ENCODE measurements at regions not wholly inside any gene's neighbourhood (a gene's known extent, or its start where the extent isn't known, plus 50 kb on each side); places are given as distances from the start of the nearest gene placed in this dataset.

DNA sequence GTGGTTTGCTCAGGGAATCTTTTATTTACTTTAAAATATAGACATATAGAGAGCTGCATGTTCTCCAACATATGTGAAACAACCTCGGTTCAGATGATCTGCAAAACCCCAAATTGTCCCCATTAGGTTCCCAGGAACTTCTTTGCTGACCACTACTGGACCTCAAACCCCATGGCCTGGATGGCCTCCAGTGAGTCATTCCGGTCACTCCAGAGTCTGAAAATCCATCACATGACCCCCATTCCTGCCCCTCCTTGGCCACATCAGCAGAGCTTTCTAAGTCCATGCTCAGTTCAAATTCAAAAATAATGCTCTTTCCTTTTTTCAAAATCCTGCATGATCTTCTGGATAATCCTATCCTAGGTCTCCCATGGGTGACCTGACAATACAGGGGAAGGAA lies 271.0 kb downstream of the TNS1 start:
- DNase-seq (no peak), ATAC-seq (no peak)
- Mint-ChIP-seq H3K27me3 (no peaks in the 10 kb centered on the region), H3K4me3 (no peak overlapping the region), H3K9me3 (no peaks in the 10 kb centered on the region), H3K4me1 (peaks cover 43% of the 10 kb centered on the region), H3K27ac (peak overlapping the region in 1 of 2 donors; percentile 54)

- no peak for DNase-seq
- Mint-ChIP-seq H3K27ac (peak overlapping the region in 1 of 2 donors; percentile 27), H3K9me3 (no peaks in the 10 kb centered on the region), H3K4me1 (peaks cover 29% of the 10 kb centered on the region), H3K4me3 (no peak overlapping the region), H3K27me3 (no peaks in the 10 kb centered on the region)
- no peak for ATAC-seq
Measured at GRCh38 chr2:217729421-217730053, 273.3 kb downstream of the TNS1 start.

- peaks cover 11% of the 10 kb centered on the region for H3K4me1 Mint-ChIP-seq
- no peaks in the 10 kb centered on the region for H3K9me3 Mint-ChIP-seq
- no peak overlapping the region for H3K27ac Mint-ChIP-seq
- no peak for ATAC-seq
- no peak overlapping the region for H3K4me3 Mint-ChIP-seq
- no peak for DNase-seq
- H3K27me3 Mint-ChIP-seq = no peaks in the 10 kb centered on the region
Measured at GRCh38 chr2:217727801-217728200, 275.0 kb downstream of the TNS1 start.

GRCh38 chr2:217725409-217725808 lies 277.4 kb downstream of the TNS1 start:
- no peaks in the 10 kb centered on the region for H3K4me1 Mint-ChIP-seq
- H3K9me3 Mint-ChIP-seq = no peaks in the 10 kb centered on the region
- H3K27me3 Mint-ChIP-seq = no peaks in the 10 kb centered on the region
- ATAC-seq (no peak), DNase-seq (no peak)
- H3K27ac Mint-ChIP-seq = no peak overlapping the region
- H3K4me3 Mint-ChIP-seq = no peak overlapping the region

DNA sequence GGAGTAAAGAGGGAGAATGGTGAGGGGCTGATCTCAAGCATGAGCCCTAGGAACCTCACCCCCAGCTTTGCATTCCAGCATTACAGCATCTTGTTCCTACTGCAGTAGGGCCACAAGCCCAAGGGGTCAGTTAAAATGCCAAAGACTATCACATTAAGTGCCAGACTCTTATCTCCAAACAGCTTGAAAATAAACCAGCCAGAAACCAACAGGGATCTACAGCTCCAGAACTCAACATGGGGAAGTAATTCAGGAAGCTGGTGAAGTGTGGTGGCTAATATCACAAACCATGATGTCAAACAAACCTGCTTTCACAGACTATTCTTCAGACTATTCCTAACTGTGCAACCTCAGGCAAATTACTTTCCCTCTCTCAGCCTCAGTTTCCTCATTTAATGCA lies 278.3 kb downstream of the TNS1 start:
- no peaks in the 10 kb centered on the region for H3K4me1 Mint-ChIP-seq
- peak overlapping the region in 1 of 2 donors; percentile 28 for H3K27ac Mint-ChIP-seq
- H3K9me3 Mint-ChIP-seq = no peaks in the 10 kb centered on the region
- no peak for DNase-seq
- H3K27me3 Mint-ChIP-seq = no peaks in the 10 kb centered on the region
- no peak overlapping the region for H3K4me3 Mint-ChIP-seq
- ATAC-seq = no peak

GRCh38 chr2:217723981-217724380 lies 278.8 kb downstream of the TNS1 start:
- no peak for DNase-seq
- H3K27ac Mint-ChIP-seq = no peak overlapping the region
- no peak for ATAC-seq
- H3K27me3 Mint-ChIP-seq = peaks cover under 1% of the 10 kb centered on the region
- H3K4me1 Mint-ChIP-seq = no peaks in the 10 kb centered on the region
- no peak overlapping the region for H3K4me3 Mint-ChIP-seq
- no peaks in the 10 kb centered on the region for H3K9me3 Mint-ChIP-seq

GRCh38 chr2:217722883-217723472 lies 279.8 kb downstream of the TNS1 start:
- ATAC-seq (no peak), DNase-seq (no peak)
- Mint-ChIP-seq H3K27ac (no peak overlapping the region), H3K4me1 (no peaks in the 10 kb centered on the region), H3K4me3 (no peak overlapping the region), H3K9me3 (no peaks in the 10 kb centered on the region), H3K27me3 (peaks cover 8% of the 10 kb centered on the region)

GRCh38 chr2:217717646-217718045 lies 285.1 kb downstream of the TNS1 start:
- Mint-ChIP-seq H3K4me1 (peaks cover 16% of the 10 kb centered on the region), H3K27ac (no peak overlapping the region), H3K9me3 (no peaks in the 10 kb centered on the region), H3K4me3 (no peak overlapping the region), H3K27me3 (peaks cover 20% of the 10 kb centered on the region)
- DNase-seq (no peak), ATAC-seq (no peak)

- Mint-ChIP-seq H3K9me3 (no peaks in the 10 kb centered on the region), H3K4me1 (peaks cover 16% of the 10 kb centered on the region), H3K27ac (no peak overlapping the region), H3K27me3 (peaks cover 20% of the 10 kb centered on the region), H3K4me3 (no peak overlapping the region)
- no peak for ATAC-seq
- no peak for DNase-seq
Measured at GRCh38 chr2:217715484-217715883, 287.3 kb downstream of the TNS1 start.

GRCh38 chr2:217714287-217714751 lies 288.5 kb downstream of the TNS1 start:
- no peak overlapping the region for H3K4me3 Mint-ChIP-seq
- peaks cover 16% of the 10 kb centered on the region for H3K4me1 Mint-ChIP-seq

DNA sequence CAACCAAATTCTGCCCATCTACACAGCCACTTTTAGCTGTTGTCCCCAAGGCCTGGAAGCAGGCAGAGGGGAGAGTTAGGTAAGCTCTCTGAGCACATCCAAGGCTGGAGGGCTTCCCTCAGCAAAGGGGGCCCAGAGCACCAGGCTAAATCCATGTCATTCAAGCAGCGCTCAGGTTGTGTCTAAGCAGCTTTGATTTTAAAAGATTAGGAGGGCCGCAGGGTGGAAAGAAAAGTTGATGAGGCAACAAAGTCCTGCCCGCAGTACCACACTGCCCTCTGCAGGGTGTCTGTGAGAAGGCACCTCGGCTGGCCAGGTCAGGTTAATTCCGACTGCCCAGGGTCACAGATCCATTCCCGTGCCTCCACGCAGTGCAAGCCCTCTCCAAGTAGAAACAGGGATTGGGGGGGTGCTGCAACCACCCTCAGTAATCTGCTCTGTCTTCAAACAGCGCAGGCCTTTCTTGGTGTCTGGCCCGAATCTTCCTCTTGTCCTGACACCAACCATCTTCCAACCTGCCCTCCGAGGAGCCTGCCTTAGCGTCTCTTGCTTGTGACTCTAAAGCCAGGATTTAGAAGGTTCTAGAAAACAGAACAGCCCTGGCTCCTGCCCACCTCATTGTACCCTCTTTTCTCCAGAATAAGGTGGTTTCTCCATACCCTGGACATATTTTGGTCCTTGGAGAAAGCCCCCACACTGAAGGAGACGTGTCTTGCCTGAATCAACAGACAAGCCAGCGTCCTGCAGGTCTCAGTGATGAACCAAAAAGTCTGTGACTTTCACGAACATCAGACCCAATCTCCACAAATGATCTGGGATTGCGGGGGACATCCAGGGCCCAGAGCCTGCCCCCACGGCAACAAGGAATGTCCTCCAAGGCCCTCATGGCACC lies 289.2 kb downstream of the TNS1 start:
- H3K4me1 Mint-ChIP-seq = peaks cover 16% of the 10 kb centered on the region
- DNase-seq = peak; percentile 72 to 76
- H3K9me3 Mint-ChIP-seq = no peaks in the 10 kb centered on the region
- ATAC-seq = peak; percentile 76
- H3K4me3 Mint-ChIP-seq = no peak overlapping the region
- no peak overlapping the region for H3K27ac Mint-ChIP-seq
- peaks cover 16% of the 10 kb centered on the region for H3K27me3 Mint-ChIP-seq

More at GRCh38 chr2:217714287-217714751, 288.5 kb downstream of the TNS1 start:
- no peak for ATAC-seq
- H3K27me3 Mint-ChIP-seq = peaks cover 20% of the 10 kb centered on the region
- no peak for DNase-seq
- H3K9me3 Mint-ChIP-seq = no peaks in the 10 kb centered on the region
- H3K27ac Mint-ChIP-seq = no peak overlapping the region

DNA sequence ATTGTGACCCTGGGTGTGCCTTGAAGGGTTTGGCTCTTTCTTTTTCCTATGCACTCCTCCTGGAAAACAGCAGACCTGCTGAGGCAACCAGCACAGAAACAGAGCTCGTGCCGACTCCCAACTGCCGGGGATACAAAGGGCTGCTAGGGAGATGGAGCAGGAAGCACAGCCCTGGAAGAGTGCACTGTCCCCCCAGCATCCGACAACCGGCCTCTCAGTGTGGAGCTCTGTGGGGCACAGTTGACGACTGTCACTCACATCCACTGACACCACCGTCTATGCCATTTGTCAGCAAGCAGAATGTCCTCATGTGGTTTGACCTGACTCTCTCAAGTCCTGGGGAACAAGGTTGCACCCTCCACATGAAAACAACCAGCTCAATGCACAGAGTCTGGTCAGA lies 290.4 kb downstream of the TNS1 start:
- Mint-ChIP-seq H3K4me3 (no peak overlapping the region), H3K4me1 (peaks cover 16% of the 10 kb centered on the region), H3K27me3 (peaks cover 12% of the 10 kb centered on the region), H3K9me3 (no peaks in the 10 kb centered on the region), H3K27ac (no peak overlapping the region)
- DNase-seq = no peak
- ATAC-seq = no peak

DNA sequence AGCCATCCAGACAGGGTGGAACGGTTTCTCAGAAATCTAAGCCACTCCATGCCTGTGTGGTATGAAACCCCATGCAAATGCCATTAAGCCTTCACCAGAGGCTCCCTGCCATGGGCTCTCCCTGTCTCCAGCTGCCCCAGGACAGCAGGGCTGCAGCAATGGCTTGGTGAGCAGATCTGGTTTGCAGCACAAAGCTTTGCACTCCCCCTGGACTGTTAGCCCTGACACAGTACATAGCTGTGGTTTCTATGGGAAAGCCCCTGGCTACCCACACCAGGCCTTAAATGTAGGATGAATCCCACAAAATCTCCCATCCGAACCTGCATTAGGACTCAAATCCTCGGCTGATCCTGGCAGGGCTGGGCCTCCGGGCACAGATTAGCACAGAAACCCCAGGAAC lies 291.6 kb downstream of the TNS1 start:
- Mint-ChIP-seq H3K9me3 (no peaks in the 10 kb centered on the region), H3K4me3 (no peak overlapping the region), H3K4me1 (peaks cover 16% of the 10 kb centered on the region), H3K27ac (no peak overlapping the region), H3K27me3 (peaks cover 9% of the 10 kb centered on the region)
- no peak for DNase-seq
- ATAC-seq = no peak

- H3K9me3 Mint-ChIP-seq = no peaks in the 10 kb centered on the region
- no peak for DNase-seq
- H3K4me3 Mint-ChIP-seq = no peak overlapping the region
Measured at GRCh38 chr2:217710211-217710765, 292.5 kb downstream of the TNS1 start.

DNA sequence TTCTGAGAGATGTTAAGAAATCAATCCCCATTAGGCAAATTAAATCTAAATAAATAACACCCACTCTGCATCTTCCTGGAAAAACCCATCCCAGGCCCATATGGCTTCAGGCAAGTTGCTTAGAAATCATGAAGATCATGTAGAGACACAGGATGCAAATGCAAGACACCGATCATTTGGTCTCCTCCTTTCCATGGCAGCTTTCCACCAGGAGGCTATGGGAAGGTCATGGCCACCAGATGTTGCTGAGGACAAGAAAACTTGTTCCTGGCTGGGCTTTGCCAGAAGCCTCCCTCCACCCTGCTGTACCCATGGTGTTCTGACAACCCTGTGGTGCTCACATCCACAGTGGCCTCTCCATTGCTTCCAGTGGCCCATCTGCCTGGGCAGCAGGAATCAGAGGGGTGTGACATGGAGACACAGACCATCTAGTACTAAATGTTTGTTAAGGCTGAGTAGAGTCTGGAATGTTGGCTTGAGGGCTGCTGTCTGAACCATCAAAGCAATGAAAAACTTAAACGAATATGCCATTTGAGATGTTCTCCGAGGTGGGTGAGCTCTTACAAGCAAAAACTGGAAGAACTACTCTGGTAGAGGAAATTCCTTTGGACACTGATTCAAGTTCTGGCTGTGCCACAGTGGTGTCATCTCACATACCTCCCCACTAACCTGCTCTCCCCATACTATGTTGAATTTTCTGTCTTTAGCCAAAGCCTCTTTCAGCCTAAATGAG lies 293.2 kb downstream of the TNS1 start:
- Mint-ChIP-seq H3K27me3 (peaks cover 6% of the 10 kb centered on the region), H3K4me3 (no peak overlapping the region), H3K27ac (no peak overlapping the region), H3K4me1 (peaks cover 12% of the 10 kb centered on the region), H3K9me3 (no peaks in the 10 kb centered on the region)
- DNase-seq = no peak
- ATAC-seq = no peak

More at GRCh38 chr2:217710211-217710765, 292.5 kb downstream of the TNS1 start:
- H3K27ac Mint-ChIP-seq = no peak overlapping the region
- ATAC-seq = no peak
- peaks cover 16% of the 10 kb centered on the region for H3K4me1 Mint-ChIP-seq
- peaks cover 6% of the 10 kb centered on the region for H3K27me3 Mint-ChIP-seq

Data from stimulated activated naive CD8-positive, alpha-beta T cell treated with anti-CD3 and anti-CD28 coated beads, Interleukin-15, amount 100 ng/mL, for 72 hours (primary cell).